ENCODE measurements at regions not wholly inside any gene's neighbourhood (a gene's known extent, or its start where the extent isn't known, plus 50 kb on each side); places are given as distances from the start of the nearest gene placed in this dataset.
"Not testable (repeated sequence)": the region's sequence is repeated elsewhere in the genome, so short reads cannot be mapped to it uniquely, and the experiment has no call there.

- DNase-seq: no peak
These were observed 207.5 kb downstream of the RPLP1 start for GRCh38 chr15:69660114-69660513.

GRCh38 chr15:69660658-69661405, 208.2 kb downstream of the RPLP1 start:
- DNase-seq: no peak

GRCh38 chr15:69661446-69661845, 208.8 kb downstream of the RPLP1 start:
- no peak for DNase-seq

GRCh38 chr15:69661871-69662644, 209.4 kb downstream of the RPLP1 start:
- DNase-seq: no peak

- DNase-seq: no peak
These were observed 210.0 kb downstream of the RPLP1 start for GRCh38 chr15:69662645-69663000.

GRCh38 chr15:69663441-69663840, 210.8 kb downstream of the RPLP1 start:
- no peak for DNase-seq

- DNase-seq: no peak
These were observed 211.4 kb downstream of the RPLP1 start for GRCh38 chr15:69663982-69664381.

- no peak for DNase-seq
These were observed 212.3 kb downstream of the RPLP1 start for GRCh38 chr15:69664572-69665571.

- DNase-seq: no peak
These were observed 213.1 kb downstream of the RPLP1 start for GRCh38 chr15:69665641-69666111.

- DNase-seq: no peak
These were observed 213.8 kb downstream of the RPLP1 start for GRCh38 chr15:69666441-69666882.

GRCh38 chr15:69666921-69667811, 214.5 kb downstream of the RPLP1 start:
- DNase-seq: no peak

GRCh38 chr15:69668039-69668705, 215.6 kb downstream of the RPLP1 start:
- DNase-seq: no peak

- no peak for DNase-seq
These were observed 216.3 kb downstream of the RPLP1 start for GRCh38 chr15:69668963-69669362.

GRCh38 chr15:69669446-69669845, 216.8 kb downstream of the RPLP1 start:
- no peak for DNase-seq

GRCh38 chr15:69673291-69673881, 220.8 kb downstream of the RPLP1 start:
- no peak for DNase-seq

GRCh38 chr15:69675731-69676130, 223.1 kb downstream of the RPLP1 start:
- DNase-seq: no peak

- no peak for DNase-seq
These were observed 224.8 kb downstream of the RPLP1 start for GRCh38 chr15:69677403-69677802.

- DNase-seq: no peak
These were observed 227.1 kb downstream of the RPLP1 start for GRCh38 chr15:69679623-69680228.

- not testable (repeated sequence) for DNase-seq
These were observed 232.2 kb downstream of the RPLP1 start for GRCh38 chr15:69684823-69685222.

All from T-helper 9 cell (primary cell).